Peyer's patch (tissue), 4 donors: ENCODE measurements at regions not wholly inside any gene's neighbourhood (a gene's known extent, or its start where the extent isn't known, plus 50 kb on each side); places are given as distances from the start of the nearest gene placed in this dataset.
A peak's percentile ranks its signal among the peaks of the same experiment; 100 is the strongest.

Source experiments
- DNase-seq, 3 donors: peaks; one replicate each; pipeline ENCODE4 v3.0.0-alpha.2; 2017 to 2019
- H3K27ac ChIP-seq, 4 donors: fragments of 200-600 bp; sonication (generic); one replicate each; pipeline ENCODE4 v1.5.1; 2016 to 2019
- H3K27me3 ChIP-seq, 2 donors: fragments of 200-600 bp; sonication (generic); one replicate each; pipeline ENCODE4 v1.5.1; 2019
- H3K36me3 ChIP-seq, 3 donors: fragments of 200-600 bp; sonication (generic); one replicate each; pipeline ENCODE4 v1.5.1; 2016 to 2019
- H3K4me1 ChIP-seq, 4 donors: fragments of 200-600 bp; sonication (generic); one replicate each; pipeline ENCODE4 v1.5.1; 2016 to 2019
- H3K4me3 ChIP-seq, 4 donors: fragments of 200-600 bp; sonication (generic); 1 replicate in 3 of 4; 2 replicates in 1 of 4; pipeline ENCODE4 v1.5.1; 2016 to 2019; ENCODE audit warnings: mild to moderate bottlenecking in 1 of 4
- H3K9me3 ChIP-seq, 4 donors: fragments of 200-600 bp; sonication (generic); one replicate each; pipeline ENCODE4 v1.5.1; 2016 to 2019; ENCODE audit warnings: mild to moderate bottlenecking in 1 of 4
- CTCF ChIP-seq, 6 experiments: fragments of 450-650 bp in 4 of 6; fragments of 200-600 bp in 2 of 6; sonication (generic) in 1 of 6; IDR thresholded peaks; one replicate each; pipeline ENCODE4 v1.5.1; 2017 to 2019; ENCODE audit warnings: antibody characterized with exemption in 6 of 6, mild to moderate bottlenecking in 3 of 6, moderate library complexity in 1 of 6
- POLR2A ChIP-seq, 2 donors: fragments of 450-650 bp; IDR thresholded peaks; one replicate each; pipeline ENCODE4 v1.5.1; 2017; ENCODE audit warnings: antibody characterized with exemption in 2 of 2, mild to moderate bottlenecking in 2 of 2, moderate library complexity in 2 of 2

GRCh38 chr4:74630551-74630950, 163.8 kb downstream of the BTC start:
- DNase-seq: no peak
- peaks cover 0 to 8% (median 0%) of the 10 kb centered on the region in 4 donors for H3K4me1 ChIP-seq
- H3K9me3 ChIP-seq: no peaks in the 10 kb centered on the region
- TF ChIP-seq POLR2A (IDR thresholded peaks at IDR 0.05) (no peak), CTCF (IDR thresholded peaks at IDR 0.05) (no peak)
- no peak overlapping the region for H3K4me3 ChIP-seq
- no peaks in the 10 kb centered on the region for H3K36me3 ChIP-seq
- no peak overlapping the region for H3K27ac ChIP-seq
- no peaks in the 10 kb centered on the region for H3K27me3 ChIP-seq

GRCh38 chr4:74631338-74631737, 163.0 kb downstream of the BTC start:
- TF ChIP-seq POLR2A (IDR thresholded peaks at IDR 0.05) (no peak), CTCF (IDR thresholded peaks at IDR 0.05) (no peak)
- Histone ChIP-seq H3K4me1 (peaks cover 0 to 8% (median 0%) of the 10 kb centered on the region in 4 donors), H3K36me3 (no peaks in the 10 kb centered on the region), H3K9me3 (no peaks in the 10 kb centered on the region), H3K27me3 (no peaks in the 10 kb centered on the region), H3K27ac (no peak overlapping the region), H3K4me3 (no peak overlapping the region)
- DNase-seq: no peak

- Histone ChIP-seq H3K4me1 (peaks cover 0 to 8% (median 0%) of the 10 kb centered on the region in 4 donors), H3K4me3 (no peak overlapping the region), H3K9me3 (no peaks in the 10 kb centered on the region), H3K27ac (no peak overlapping the region), H3K27me3 (no peaks in the 10 kb centered on the region), H3K36me3 (no peaks in the 10 kb centered on the region)
- no peak for DNase-seq
- no peak for TF ChIP-seq POLR2A (IDR thresholded peaks at IDR 0.05)
- TF ChIP-seq CTCF (IDR thresholded peaks at IDR 0.05): no peak
Measured at GRCh38 chr4:74631988-74632387, 162.3 kb downstream of the BTC start.

- no peak overlapping the region for H3K27ac ChIP-seq
- no peaks in the 10 kb centered on the region for H3K9me3 ChIP-seq
- no peaks in the 10 kb centered on the region for H3K36me3 ChIP-seq
- peaks cover 0 to 8% (median 0%) of the 10 kb centered on the region in 4 donors for H3K4me1 ChIP-seq
- no peaks in the 10 kb centered on the region for H3K27me3 ChIP-seq
- DNase-seq: peak in 1 of 3 donors; percentile 17
- TF ChIP-seq POLR2A (IDR thresholded peaks at IDR 0.05) (no peak), CTCF (IDR thresholded peaks at IDR 0.05) (no peak)
- no peak overlapping the region for H3K4me3 ChIP-seq
Measured at GRCh38 chr4:74632634-74633033, 161.7 kb downstream of the BTC start.

GRCh38 chr4:74635074-74635473, 159.2 kb downstream of the BTC start:
- no peaks in the 10 kb centered on the region for H3K27me3 ChIP-seq
- H3K27ac ChIP-seq: no peak overlapping the region
- H3K4me3 ChIP-seq: no peak overlapping the region
- H3K9me3 ChIP-seq: no peaks in the 10 kb centered on the region
- no peak for DNase-seq
- TF ChIP-seq POLR2A (IDR thresholded peaks at IDR 0.05) (no peak), CTCF (IDR thresholded peaks at IDR 0.05) (no peak)
- H3K36me3 ChIP-seq: no peaks in the 10 kb centered on the region
- no peaks in the 10 kb centered on the region for H3K4me1 ChIP-seq

GRCh38 chr4:74635490-74636123, 158.7 kb downstream of the BTC start:
- H3K9me3 ChIP-seq: no peaks in the 10 kb centered on the region
- no peak for DNase-seq
- no peaks in the 10 kb centered on the region for H3K4me1 ChIP-seq
- H3K27ac ChIP-seq: no peak overlapping the region
- H3K4me3 ChIP-seq: no peak overlapping the region
- H3K27me3 ChIP-seq: no peaks in the 10 kb centered on the region
- no peaks in the 10 kb centered on the region for H3K36me3 ChIP-seq
- TF ChIP-seq CTCF (IDR thresholded peaks at IDR 0.05) (no peak), POLR2A (IDR thresholded peaks at IDR 0.05) (no peak)
